ENCODE measurements at regions not wholly inside any gene's neighbourhood (a gene's known extent, or its start where the extent isn't known, plus 50 kb on each side); places are given as distances from the start of the nearest gene placed in this dataset.

DNA sequence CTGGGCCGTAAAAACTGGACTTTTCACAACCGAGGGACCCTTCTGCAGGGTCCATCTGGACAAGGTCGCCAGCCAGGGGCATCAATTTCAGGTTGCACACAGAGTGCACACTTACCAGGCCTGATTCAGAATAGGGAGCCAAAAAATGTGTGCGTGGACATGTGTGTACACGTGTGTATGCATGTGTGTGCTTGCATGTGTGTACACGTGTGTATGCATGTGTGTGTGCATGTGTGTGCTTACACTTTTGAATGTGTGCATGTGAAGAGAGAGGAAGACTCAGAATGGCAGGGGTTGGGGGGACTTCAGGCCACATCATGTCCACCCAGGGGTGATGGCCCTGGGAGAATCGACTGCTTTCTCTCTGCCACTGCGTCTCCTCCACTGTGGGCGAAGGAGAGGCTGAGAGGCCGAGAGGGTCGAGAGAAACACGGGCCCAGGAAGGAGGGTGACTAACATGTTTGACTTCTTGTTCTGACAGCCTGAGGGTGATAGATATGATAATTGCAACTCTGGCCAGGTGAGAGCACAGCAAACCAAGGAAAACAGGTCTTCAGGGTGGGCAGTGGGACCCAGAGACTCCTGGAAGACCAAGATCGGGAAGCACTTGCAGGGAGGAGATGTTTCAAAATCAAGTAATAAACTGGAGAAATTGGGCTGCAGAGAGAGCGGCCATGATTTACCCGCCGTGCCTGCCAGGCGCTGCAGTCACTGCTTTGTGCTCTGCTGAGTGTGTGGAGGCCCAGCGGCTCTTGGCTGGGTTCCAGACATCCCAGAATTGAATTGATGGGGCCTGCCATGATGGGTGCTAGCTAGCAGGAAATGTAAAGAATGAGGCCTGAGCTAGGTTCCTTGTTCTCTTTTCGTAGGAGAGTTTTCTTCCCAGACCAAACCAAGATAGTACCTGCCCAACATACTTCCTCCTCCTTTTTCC lies 310.8 kb downstream of the QKI start:
- TF ChIP-seq, protein P1, sequence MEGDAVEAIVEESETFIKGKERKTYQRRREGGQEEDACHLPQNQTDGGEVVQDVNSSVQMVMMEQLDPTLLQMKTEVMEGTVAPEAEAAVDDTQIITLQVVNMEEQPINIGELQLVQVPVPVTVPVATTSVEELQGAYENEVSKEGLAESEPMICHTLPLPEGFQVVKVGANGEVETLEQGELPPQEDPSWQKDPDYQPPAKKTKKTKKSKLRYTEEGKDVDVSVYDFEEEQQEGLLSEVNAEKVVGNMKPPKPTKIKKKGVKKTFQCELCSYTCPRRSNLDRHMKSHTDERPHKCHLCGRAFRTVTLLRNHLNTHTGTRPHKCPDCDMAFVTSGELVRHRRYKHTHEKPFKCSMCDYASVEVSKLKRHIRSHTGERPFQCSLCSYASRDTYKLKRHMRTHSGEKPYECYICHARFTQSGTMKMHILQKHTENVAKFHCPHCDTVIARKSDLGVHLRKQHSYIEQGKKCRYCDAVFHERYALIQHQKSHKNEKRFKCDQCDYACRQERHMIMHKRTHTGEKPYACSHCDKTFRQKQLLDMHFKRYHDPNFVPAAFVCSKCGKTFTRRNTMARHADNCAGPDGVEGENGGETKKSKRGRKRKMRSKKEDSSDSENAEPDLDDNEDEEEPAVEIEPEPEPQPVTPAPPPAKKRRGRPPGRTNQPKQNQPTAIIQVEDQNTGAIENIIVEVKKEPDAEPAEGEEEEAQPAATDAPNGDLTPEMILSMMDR (IDR thresholded peaks at IDR 0.05), result no peak
- TF ChIP-seq EP300 (IDR thresholded peaks at IDR 0.05), result no peak
- no peak for TF ChIP-seq POLR2AphosphoS5 (IDR thresholded peaks at IDR 0.05)
- TF ChIP-seq POLR2A (IDR thresholded peaks at IDR 0.05), result no peak
